Ovary (tissue), 7 donors: ENCODE measurements at regions not wholly inside any gene's neighbourhood (a gene's known extent, or its start where the extent isn't known, plus 50 kb on each side); places are given as distances from the start of the nearest gene placed in this dataset.

Experiments used
- DNase-seq, 5 donors: peaks; one replicate each; pipeline ENCODE4 v3.0.0-alpha.2; 2019 to 2020
- H3K27ac ChIP-seq, 2 donors: fragments of 200-600 bp; one replicate each; pipeline versions ENCODE4 v1.5.1 to v1.8.0; 2019 to 2022
- H3K27me3 ChIP-seq: fragments of 200-600 bp; one replicate; pipeline ENCODE4 v1.8.0; 2022
- H3K36me3 ChIP-seq: fragments of 200-600 bp; sonication (generic); one replicate; pipeline ENCODE4 v1.5.1; 2019
- H3K4me1 ChIP-seq: one replicate; pipeline ENCODE4 v1.8.1; 2013; ENCODE audit warnings: mild to moderate bottlenecking, moderate library complexity; ENCODE audit not compliant: insufficient read depth
- H3K4me3 ChIP-seq: fragments of 200-600 bp; sonication (generic); one replicate; pipeline ENCODE4 v1.5.1; 2017
- H3K9me3 ChIP-seq, 2 donors: fragments of 200-600 bp in 1 of 2; sonication (generic) in 1 of 2; one replicate each; pipeline versions ENCODE4 v1.5.1 to v1.8.1; 2013 to 2019; ENCODE audit warnings: mild to moderate bottlenecking in 1 of 2, moderate library complexity in 1 of 2
- CTCF ChIP-seq, 3 donors: fragments of 450-650 bp in 2 of 3; fragments of 200-600 bp in 1 of 3; IDR thresholded peaks; one replicate each; pipeline versions ENCODE4 v1.5.1 to v1.8.0; 2016 to 2022; ENCODE audit warnings: antibody characterized with exemption in 3 of 3, mild to moderate bottlenecking in 1 of 3
- EP300 ChIP-seq: sonication (generic); formaldehyde crosslinking; IDR thresholded peaks from one replicate; pipeline ENCODE4 v1.6.1; 2017; ENCODE audit warnings: antibody characterized with exemption
- POLR2A ChIP-seq: fragments of 450-650 bp; IDR thresholded peaks from one replicate; pipeline ENCODE4 v1.6.1; 2017; ENCODE audit warnings: antibody characterized with exemption, mild to moderate bottlenecking, moderate library complexity
- WGBS, 3 donors: extraction: QIAGEN DNeasy Blood & Tissue Kit in 1 of 3; methylation state at CpG; one replicate each; pipeline versions ENCODE4 v1.1.5 to v1.1.7; 2013 to 2017; 5-methylcytosine and 5-hydroxymethylcytosine counted together
- intact Hi-C, 4 donors: fragments of 100-400 bp; cut with DNase I; formaldehyde crosslinking; loops; one replicate each; pipeline versions ENCODE4 v1.11.0 to v1.15.1; 2022 to 2023
- donor health status: DM: no; HTN: no; CAD: no; lungs with moderate emphysema.
- donor health status: DM: no; HTN: no; CAD: no.
- donor health status: Bipolar disorder and iron deficiency.
- donor health status: DM: no; HTN: no; CAD: no.
- donor health status: DM: yes; HTN: yes; CAD: no.

- Histone ChIP-seq H3K4me3 (no peak overlapping the region), H3K4me1 (no peaks in the 10 kb centered on the region), H3K27me3 (no peaks in the 10 kb centered on the region), H3K9me3 (no peaks in the 10 kb centered on the region), H3K27ac (no peak overlapping the region), H3K36me3 (no peaks in the 10 kb centered on the region)
- TF ChIP-seq POLR2A (no peak), CTCF (IDR thresholded peaks at IDR 0.05) (no peak), EP300 (no peak)
- DNase-seq = no peak
- WGBS, 3 donors = 90 to 92% (median 90%) methylated on average over 16 to 19 of the region's 19 CpGs
- intact Hi-C loops = loop anchor here in 1 of 4 donors (10.0 kb wide), 1 partner anchor 65 kb away; no protein-coding TSS in a partner anchor
Observed at GRCh38 chr17:73819440-73820395, 175.5 kb upstream of the SDK2 start.

DNA sequence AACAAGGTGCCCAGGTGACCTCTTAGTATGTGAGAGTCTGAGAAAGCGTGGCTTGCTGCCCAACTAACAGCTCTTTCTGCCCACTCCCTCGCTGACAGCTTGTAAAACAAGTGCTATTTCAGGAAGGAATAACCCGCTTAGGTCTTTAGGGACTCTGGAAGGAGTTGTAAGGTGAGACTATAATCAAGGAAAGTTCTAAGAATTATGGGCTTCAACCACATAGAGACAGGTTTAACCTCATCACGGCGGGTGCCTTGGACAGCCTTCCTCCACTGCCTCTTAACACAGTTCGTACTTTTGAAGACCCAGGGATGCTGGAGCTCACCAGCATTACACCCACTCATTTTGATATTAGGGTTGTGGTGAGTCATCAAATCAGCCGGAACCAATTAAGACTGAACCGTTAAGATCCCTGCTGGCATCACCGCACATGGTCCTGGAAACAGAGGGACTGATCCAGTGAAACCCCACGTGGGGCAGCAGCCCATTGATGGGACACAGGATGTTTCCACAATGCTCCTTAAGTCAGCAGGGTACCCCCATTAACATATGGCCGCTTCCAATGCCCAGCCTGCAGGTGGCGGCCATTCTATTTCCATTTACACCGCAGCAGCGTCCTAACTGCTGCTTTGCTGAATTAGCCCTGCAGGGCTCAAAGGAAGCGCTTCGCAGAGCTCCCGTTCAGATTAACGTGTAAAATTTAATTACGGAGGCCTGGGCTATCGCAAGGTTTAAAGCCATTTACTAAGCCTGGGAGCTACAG is 176.6 kb upstream of the SDK2 start:
- Histone ChIP-seq H3K27me3 (no peaks in the 10 kb centered on the region), H3K9me3 (no peaks in the 10 kb centered on the region), H3K4me3 (no peak overlapping the region), H3K27ac (no peak overlapping the region), H3K36me3 (no peaks in the 10 kb centered on the region), H3K4me1 (no peaks in the 10 kb centered on the region)
- intact Hi-C loops = loop anchor here in 1 of 4 donors (10.0 kb wide), 1 partner anchor 64 kb away; no protein-coding TSS in a partner anchor
- WGBS, 3 donors = 13 to 22% (median 18%) methylated on average over 20 of the region's 20 CpGs
- no peak for DNase-seq
- TF ChIP-seq CTCF (IDR thresholded peaks at IDR 0.05) (no peak), EP300 (no peak), POLR2A (no peak)

DNA sequence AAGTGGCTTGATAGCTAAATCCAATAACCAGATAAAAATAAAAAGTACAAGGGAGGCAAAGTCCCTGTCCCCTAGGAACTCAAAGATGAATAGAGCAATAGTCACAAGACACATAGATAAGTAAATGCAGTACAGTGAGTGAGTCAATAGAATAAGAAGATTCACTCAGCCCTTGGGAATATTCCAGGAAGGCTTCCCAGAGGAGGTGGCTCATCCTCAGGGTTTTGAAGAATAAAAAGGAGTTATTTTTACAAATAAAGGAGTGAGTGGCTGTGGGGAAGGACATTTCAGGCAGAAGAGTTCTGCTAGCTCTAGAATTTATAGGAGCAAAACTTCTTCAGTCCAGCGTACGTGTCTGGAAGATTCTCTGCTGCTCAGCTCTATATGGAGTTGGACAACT is 177.4 kb upstream of the SDK2 start:
- TF ChIP-seq EP300 (no peak), POLR2A (no peak), CTCF (IDR thresholded peaks at IDR 0.05) (no peak)
- no peaks in the 10 kb centered on the region for H3K9me3 ChIP-seq
- H3K27ac ChIP-seq = no peak overlapping the region
- H3K4me1 ChIP-seq = no peaks in the 10 kb centered on the region
- WGBS, 3 donors = 88 to 90% (median 89%) methylated on average over 2 of the region's 2 CpGs
- H3K27me3 ChIP-seq = no peaks in the 10 kb centered on the region
- no peak for DNase-seq
- no peaks in the 10 kb centered on the region for H3K36me3 ChIP-seq
- H3K4me3 ChIP-seq = no peak overlapping the region
- intact Hi-C loops = loop anchor here in 1 of 4 donors (10.0 kb wide), 1 partner anchor 63 kb away; no protein-coding TSS in a partner anchor

- Histone ChIP-seq H3K4me3 (no peak overlapping the region), H3K36me3 (no peaks in the 10 kb centered on the region), H3K9me3 (no peaks in the 10 kb centered on the region), H3K27ac (no peak overlapping the region), H3K27me3 (no peaks in the 10 kb centered on the region), H3K4me1 (no peaks in the 10 kb centered on the region)
- WGBS, 3 donors = 88 to 91% (median 90%) methylated on average over 13 of the region's 13 CpGs
- DNase-seq = no peak
- intact Hi-C loops = loop anchor here in 1 of 4 donors (10.0 kb wide), 1 partner anchor 62 kb away; no protein-coding TSS in a partner anchor
- no peak for TF ChIP-seq POLR2A
Observed at GRCh38 chr17:73822371-73822770, 178.1 kb upstream of the SDK2 start.
